Vagina (tissue), 2 donors: ENCODE measurements at regions not wholly inside any gene's neighbourhood (a gene's known extent, or its start where the extent isn't known, plus 50 kb on each side); places are given as distances from the start of the nearest gene placed in this dataset.

Experiments used
- POLR2A ChIP-seq, 2 donors: fragments of 450-650 bp; IDR thresholded peaks; one replicate each; pipeline ENCODE4 v1.6.1; 2017; ENCODE audit warnings: antibody characterized with exemption in 2 of 2, mild to moderate bottlenecking in 2 of 2, moderate library complexity in 2 of 2
- POLR2AphosphoS5 ChIP-seq, 2 donors: sonication (generic); formaldehyde crosslinking; IDR thresholded peaks; one replicate each; pipeline ENCODE4 v1.9.0; 2017; ENCODE audit warnings: antibody characterized with exemption in 2 of 2, mild to moderate bottlenecking in 2 of 2, low read depth in 1 of 2; ENCODE audit not compliant: insufficient read depth in 1 of 2
- TF ChIP-seq, protein P1 (sequence below), 3 experiments: fragments of 450-650 bp in 2 of 3; fragments of 200-600 bp in 1 of 3; sonication (generic) in 1 of 3; IDR thresholded peaks; one replicate each; pipeline ENCODE4 v1.5.1; 2017 to 2019; ENCODE audit warnings: antibody characterized with exemption in 3 of 3, mild to moderate bottlenecking in 2 of 3, moderate library complexity in 2 of 3

DNA sequence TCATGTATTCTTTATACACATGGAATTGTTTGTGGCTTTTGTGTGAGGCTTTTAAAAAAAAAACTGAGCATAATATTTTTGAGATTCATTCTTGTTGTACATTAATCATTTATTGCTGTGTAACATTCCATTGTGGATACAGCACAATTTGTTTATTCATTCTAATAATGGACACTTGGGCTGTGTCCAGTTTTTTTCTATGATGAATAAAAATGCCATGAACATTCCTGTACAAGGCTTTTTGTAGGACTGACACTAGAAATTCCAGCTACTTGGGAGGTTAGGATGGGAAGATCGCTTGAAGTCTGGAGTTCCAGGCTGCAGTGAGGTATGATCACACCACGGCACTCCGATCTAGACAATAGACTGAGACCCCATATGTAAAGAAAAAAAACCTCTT, 254.3 kb upstream of the CACNA2D1 start:
- TF ChIP-seq, protein P1, sequence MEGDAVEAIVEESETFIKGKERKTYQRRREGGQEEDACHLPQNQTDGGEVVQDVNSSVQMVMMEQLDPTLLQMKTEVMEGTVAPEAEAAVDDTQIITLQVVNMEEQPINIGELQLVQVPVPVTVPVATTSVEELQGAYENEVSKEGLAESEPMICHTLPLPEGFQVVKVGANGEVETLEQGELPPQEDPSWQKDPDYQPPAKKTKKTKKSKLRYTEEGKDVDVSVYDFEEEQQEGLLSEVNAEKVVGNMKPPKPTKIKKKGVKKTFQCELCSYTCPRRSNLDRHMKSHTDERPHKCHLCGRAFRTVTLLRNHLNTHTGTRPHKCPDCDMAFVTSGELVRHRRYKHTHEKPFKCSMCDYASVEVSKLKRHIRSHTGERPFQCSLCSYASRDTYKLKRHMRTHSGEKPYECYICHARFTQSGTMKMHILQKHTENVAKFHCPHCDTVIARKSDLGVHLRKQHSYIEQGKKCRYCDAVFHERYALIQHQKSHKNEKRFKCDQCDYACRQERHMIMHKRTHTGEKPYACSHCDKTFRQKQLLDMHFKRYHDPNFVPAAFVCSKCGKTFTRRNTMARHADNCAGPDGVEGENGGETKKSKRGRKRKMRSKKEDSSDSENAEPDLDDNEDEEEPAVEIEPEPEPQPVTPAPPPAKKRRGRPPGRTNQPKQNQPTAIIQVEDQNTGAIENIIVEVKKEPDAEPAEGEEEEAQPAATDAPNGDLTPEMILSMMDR (IDR thresholded peaks at IDR 0.05) = no peak
- TF ChIP-seq POLR2AphosphoS5 (IDR thresholded peaks at IDR 0.05; ENCODE audit: insufficient read depth in 1 of 2, low read depth in 1 of 2) (no peak), POLR2A (IDR thresholded peaks at IDR 0.05) (no peak)
